ENCODE measurements at regions not wholly inside any gene's neighbourhood (a gene's known extent, or its start where the extent isn't known, plus 50 kb on each side); places are given as distances from the start of the nearest gene placed in this dataset.

DNA sequence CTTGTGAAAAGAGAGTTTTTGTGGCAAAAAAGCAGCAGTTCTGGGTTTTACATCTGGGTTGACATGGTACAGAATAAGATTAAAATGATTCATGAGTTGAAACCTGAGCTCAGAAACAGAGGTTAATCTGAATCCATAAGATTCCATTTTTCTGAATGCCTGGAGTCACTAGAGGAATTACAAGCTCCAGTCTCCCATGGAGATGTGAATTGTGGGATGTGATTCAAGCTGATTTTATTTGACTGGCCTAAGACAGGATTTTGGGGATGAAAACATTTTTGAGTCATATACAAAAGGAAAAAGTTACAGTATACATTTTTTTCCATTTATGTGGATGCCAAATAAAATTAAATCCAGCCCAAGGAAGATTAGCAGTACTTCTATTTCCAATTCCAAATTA, 161.1 kb downstream of the RBM46 start:
- Mint-ChIP-seq H3K36me3 (ENCODE audit: insufficient read depth, unreplicated experiment) (no peaks in the 10 kb centered on the region), H3K27ac (ENCODE audit: unreplicated experiment) (no peak overlapping the region), H3K4me3 (ENCODE audit: low read depth, unreplicated experiment) (no peak overlapping the region), H3K4me1 (ENCODE audit: low read depth, unreplicated experiment) (no peaks in the 10 kb centered on the region), H3K27me3 (ENCODE audit: unreplicated experiment) (no peaks in the 10 kb centered on the region), H3K9me3 (ENCODE audit: low read depth, unreplicated experiment) (peaks cover 3% of the 10 kb centered on the region)
- CTCF ChIA-PET: no interaction called here
- no TSS peak for BruUV-seq (replicated peaks)
- intact Hi-C loops (cut with micrococcal nuclease; ENCODE audit: unreplicated experiment): no loop called here
- DNase-seq: no peak
- no peak for TF ChIP-seq CTCF (IDR thresholded peaks at IDR 0.05; ENCODE audit: unreplicated experiment)

DNA sequence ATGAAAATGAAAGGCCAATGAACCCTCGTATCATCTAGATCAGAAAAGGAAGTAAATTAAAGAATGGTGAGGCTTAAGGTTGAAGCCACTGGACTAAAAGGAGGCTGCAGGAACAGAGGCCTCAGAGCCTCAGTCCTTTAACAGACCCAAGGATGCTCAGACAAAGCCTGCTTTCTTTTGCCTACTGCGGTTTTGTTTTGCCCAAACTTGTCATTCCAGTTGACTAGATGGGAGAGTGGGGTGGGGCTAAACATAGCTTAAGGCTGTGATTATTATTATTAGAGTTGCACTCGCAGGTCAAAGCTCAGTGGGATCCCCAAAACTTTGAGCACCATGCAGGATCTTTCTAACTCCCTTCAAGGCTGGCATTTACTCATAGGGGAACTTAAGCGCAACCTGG, 163.9 kb downstream of the RBM46 start:
- no peak for TF ChIP-seq CTCF (IDR thresholded peaks at IDR 0.05; ENCODE audit: unreplicated experiment)

DNA sequence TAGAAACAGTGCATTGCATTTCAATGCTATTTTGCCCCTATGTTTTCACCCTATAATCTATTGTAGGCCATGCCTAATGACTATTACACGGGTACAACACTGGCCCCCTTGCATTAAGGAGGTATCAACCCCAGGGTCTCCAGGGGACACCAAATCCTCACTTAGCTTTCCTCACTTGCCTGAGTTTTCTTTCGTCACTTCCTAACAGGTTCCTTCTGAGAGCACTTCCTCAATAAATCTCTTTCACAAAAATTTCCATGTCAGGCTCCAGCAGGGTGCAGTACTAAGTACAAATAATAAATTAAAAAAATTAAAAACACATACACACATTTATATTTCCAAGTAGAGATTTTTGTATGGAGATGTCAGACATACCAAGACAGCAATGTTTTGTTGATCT, 165.0 kb downstream of the RBM46 start:
- no peaks in the 10 kb centered on the region for H3K4me1 Mint-ChIP-seq (ENCODE audit: low read depth, unreplicated experiment)
- no peak overlapping the region for H3K4me3 Mint-ChIP-seq (ENCODE audit: low read depth, unreplicated experiment)
- no peaks in the 10 kb centered on the region for H3K36me3 Mint-ChIP-seq (ENCODE audit: insufficient read depth, unreplicated experiment)
- DNase-seq: no peak
- no peaks in the 10 kb centered on the region for H3K9me3 Mint-ChIP-seq (ENCODE audit: low read depth, unreplicated experiment)
- no peak overlapping the region for H3K27ac Mint-ChIP-seq (ENCODE audit: unreplicated experiment)
- no TSS peak for BruUV-seq (replicated peaks)
- intact Hi-C loops (cut with micrococcal nuclease; ENCODE audit: unreplicated experiment): no loop called here
- TF ChIP-seq CTCF (IDR thresholded peaks at IDR 0.05; ENCODE audit: unreplicated experiment): no peak
- CTCF ChIA-PET: no interaction called here
- H3K27me3 Mint-ChIP-seq (ENCODE audit: unreplicated experiment): no peaks in the 10 kb centered on the region

More for the DNA sequence above, 163.9 kb downstream of the RBM46 start:
- intact Hi-C loops (cut with micrococcal nuclease; ENCODE audit: unreplicated experiment): no loop called here
- Mint-ChIP-seq H3K4me3 (ENCODE audit: low read depth, unreplicated experiment) (no peak overlapping the region), H3K27me3 (ENCODE audit: unreplicated experiment) (no peaks in the 10 kb centered on the region), H3K36me3 (ENCODE audit: insufficient read depth, unreplicated experiment) (no peaks in the 10 kb centered on the region), H3K4me1 (ENCODE audit: low read depth, unreplicated experiment) (no peaks in the 10 kb centered on the region), H3K27ac (ENCODE audit: unreplicated experiment) (no peak overlapping the region), H3K9me3 (ENCODE audit: low read depth, unreplicated experiment) (peaks cover 3% of the 10 kb centered on the region)
- CTCF ChIA-PET: interaction anchor here (1.1 kb wide), 1 partner anchor 201 kb away, joined by 3 read pairs; no protein-coding TSS in a partner anchor
- BruUV-seq (replicated peaks): no TSS peak
- DNase-seq: peak; percentile 12

DNA sequence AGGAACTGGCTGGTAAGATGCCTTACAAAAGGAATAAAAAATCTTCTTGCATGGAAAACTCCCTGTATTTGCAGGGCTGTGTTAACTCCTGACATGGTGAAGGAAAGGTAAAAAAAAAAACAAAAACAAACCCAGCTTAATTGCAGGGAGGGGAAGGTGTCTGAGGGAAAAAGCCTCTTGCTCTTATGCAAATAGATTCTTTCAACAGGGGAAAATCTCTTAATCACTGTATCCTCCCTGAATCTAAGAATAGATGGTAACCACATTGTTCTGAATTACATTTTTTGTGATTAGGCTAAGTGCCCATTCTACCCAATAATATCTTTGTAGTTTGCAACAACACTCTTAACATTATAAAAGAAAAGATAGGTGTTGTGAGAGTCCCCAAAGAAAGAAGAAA, 172.6 kb downstream of the RBM46 start:
- no peaks in the 10 kb centered on the region for H3K9me3 Mint-ChIP-seq (ENCODE audit: low read depth, unreplicated experiment)
- no TSS peak for BruUV-seq (replicated peaks)
- intact Hi-C loops (cut with micrococcal nuclease; ENCODE audit: unreplicated experiment): no loop called here
- TF ChIP-seq CTCF (IDR thresholded peaks at IDR 0.05; ENCODE audit: unreplicated experiment): no peak
- no peak overlapping the region for H3K4me3 Mint-ChIP-seq (ENCODE audit: low read depth, unreplicated experiment)
- no peaks in the 10 kb centered on the region for H3K4me1 Mint-ChIP-seq (ENCODE audit: low read depth, unreplicated experiment)
- no peak overlapping the region for H3K27ac Mint-ChIP-seq (ENCODE audit: unreplicated experiment)
- H3K36me3 Mint-ChIP-seq (ENCODE audit: insufficient read depth, unreplicated experiment): no peaks in the 10 kb centered on the region
- H3K27me3 Mint-ChIP-seq (ENCODE audit: unreplicated experiment): no peaks in the 10 kb centered on the region
- no peak for DNase-seq
- CTCF ChIA-PET: interaction anchor here (0.8 kb wide), 1 partner anchor 899 kb away, joined by 3 read pairs; no protein-coding TSS in a partner anchor
